NCI-H82 treated with DMSO at 0.1 percent for 48 hours (cell line): ENCODE measurements at regions not wholly inside any gene's neighbourhood (a gene's known extent, or its start where the extent isn't known, plus 50 kb on each side); places are given as distances from the start of the nearest gene placed in this dataset.

Experiments
- DNase-seq: peaks from one replicate; lab custom pipeline; 2025; ENCODE audit not compliant: unreplicated experiment; lab: John Stamatoyannopoulos, UW

DNA sequence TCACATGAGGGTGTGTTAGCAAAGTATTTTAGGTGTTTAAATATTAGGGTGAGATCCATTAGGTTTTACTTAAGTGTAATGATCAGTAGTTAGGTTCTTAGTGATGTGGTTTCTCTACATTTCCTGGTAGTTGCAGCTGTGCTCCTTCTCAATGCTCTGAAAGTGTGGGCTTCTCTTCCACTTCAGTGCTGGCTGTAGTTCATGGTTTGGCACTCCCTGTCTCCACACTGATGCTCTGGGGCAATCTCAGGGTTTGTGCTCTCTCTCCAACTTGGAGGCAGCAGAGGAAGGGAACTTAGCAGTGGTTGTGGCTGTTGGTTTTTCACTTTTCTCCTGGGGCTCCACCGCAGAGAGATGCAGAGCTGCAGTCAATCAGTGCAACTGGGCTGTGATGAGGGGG is 507.5 kb downstream of the TMEM232 start:
- DNase-seq = no peak

DNA sequence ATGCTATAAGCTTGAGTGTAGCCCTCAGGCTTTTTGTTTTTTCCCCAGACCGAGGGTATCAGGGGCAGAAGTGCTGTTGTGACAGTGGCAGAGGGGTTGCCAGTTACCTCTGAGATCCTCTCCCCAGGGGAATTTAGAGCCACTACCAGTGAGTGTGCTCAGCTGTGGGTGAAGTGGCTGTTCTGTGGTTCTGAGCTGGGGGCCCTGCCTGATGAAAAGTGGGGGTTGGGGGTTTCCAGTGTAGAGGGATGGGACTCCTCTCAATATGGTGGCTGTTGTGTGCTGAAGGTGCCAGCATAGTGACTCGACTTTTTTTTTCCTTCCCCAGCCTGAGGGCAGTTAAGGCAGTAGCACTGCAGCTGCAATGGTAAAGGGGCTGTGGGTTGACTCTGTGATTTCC is 506.7 kb downstream of the TMEM232 start:
- DNase-seq = no peak

DNA sequence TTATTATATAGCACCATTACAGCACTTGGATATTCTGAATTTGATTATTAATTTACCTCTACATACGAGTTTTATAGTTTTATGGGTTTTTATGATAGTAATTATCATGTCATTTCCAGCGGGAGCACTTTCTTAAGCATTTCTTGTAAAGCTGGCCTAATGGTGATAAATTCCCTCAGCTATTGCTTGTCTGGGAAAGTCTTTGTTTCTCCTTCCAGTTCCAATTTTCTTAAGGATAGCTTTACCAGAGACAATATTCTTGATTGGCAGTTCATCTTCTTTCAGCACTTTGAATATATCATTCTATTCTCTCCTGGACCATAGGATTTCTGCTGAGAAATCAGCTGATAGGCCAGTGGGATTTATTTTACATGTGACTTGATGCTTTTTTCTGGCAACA is 505.4 kb downstream of the TMEM232 start:
- DNase-seq = no peak

DNA sequence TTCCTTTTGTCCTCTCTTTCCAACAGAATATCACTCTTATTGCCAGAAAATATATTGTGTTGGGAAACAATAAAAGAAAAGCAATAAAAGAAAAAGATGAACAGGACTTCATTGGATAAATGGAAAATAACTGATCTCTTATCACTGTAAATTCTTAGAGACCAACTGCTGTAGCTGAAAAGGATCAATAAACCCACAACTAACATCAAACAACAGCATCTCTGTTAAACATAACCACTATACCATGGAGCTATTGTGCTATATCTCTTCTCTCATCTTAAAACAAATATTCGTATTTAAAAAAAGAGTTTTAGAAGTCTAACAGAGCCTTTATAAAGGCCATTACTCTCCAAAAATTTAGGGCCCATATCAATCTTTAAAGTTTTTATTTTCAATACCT is 502.4 kb downstream of the TMEM232 start:
- no peak for DNase-seq

DNA sequence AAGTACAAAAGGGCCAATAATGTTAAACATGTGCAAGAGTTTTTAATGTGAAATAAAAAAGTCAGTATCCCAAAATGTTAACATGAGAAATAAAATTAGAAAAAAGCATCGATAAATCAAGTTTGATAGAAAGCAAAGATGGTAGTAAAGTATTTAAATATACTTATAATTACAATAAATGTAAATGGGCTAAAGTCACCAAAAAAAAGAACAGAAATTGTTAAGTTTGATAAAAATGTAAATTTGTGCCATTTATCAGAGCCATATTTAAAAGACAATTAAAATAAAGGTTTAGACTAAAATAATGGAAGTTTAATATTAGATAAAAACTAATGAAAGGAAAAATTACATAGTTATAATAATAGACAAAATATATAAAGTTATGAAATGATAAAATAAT is 500.5 kb downstream of the TMEM232 start:
- DNase-seq = no peak

DNA sequence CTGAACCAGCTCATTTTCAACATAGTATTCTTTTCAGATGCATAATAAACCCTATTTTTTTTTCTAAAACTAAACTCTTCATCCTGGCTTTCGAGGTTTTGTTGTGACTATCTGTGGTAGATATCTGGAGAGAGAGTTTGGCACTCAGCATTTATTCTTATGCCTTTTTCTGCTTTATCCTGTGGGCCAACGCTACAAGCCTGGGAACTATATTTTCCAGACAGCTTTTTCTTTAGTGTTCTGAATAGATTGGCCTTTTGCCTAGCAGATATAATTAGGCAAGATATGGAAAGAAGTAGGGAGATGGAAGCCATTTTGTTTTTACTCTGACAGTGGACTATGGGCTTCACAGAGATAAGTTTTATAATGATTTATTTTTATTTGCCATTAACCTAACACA is 486.7 kb downstream of the TMEM232 start:
- DNase-seq = no peak

DNA sequence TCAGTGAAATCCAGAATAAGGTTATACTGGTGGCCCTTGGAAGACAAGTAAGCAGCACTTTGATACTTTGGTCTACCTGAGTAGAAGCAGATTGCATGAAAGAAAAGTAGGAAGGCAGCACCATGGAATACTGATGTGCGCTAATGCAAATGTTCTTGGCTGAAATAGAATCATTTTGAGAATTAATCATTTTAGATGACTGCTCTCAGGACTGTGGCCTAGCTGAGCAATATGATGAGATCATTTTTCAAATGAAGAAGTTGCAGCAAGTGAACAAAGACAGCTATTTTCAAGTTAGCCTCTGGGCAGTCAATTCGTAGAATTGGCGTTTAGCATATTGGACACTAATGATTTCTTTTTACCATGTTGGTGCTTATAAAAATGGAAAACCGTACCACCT is 483.5 kb downstream of the TMEM232 start:
- DNase-seq = no peak

DNA sequence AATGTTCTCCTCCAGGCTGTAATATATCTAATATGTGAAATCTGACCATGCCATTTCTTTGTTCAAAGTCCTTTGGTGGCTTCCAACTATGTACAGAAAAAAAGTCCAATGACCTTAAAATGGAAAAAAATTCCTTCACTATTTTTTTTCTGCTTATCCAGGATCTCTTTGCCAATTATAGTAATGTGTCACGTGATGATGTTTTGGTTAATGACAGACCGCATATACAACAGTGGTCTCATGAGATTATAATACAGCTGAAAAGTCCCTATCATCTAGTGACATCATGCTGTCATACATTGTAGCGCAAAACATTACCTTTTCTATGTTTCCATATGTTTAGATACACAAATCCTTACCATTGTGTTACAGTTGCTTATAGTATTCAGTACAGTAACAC is 477.6 kb downstream of the TMEM232 start:
- no peak for DNase-seq

DNA sequence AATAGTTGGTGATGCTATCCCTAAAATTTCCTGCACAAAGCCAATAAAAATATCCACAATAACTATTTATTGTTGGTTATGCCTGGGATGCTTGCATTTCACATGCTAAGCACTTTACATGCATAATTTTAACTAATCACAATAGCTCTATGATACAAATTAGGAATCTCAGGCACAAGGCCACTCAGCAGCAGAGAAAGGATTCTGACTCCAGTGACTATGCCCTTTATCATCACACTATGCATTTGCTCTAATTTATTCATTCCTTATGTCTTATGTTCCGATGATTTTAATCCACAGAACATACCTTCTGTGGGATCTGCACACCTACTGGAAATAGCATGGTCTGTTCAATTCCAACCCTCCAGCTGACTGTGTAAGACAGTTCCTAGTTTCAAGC is 476.1 kb downstream of the TMEM232 start:
- no peak for DNase-seq

DNA sequence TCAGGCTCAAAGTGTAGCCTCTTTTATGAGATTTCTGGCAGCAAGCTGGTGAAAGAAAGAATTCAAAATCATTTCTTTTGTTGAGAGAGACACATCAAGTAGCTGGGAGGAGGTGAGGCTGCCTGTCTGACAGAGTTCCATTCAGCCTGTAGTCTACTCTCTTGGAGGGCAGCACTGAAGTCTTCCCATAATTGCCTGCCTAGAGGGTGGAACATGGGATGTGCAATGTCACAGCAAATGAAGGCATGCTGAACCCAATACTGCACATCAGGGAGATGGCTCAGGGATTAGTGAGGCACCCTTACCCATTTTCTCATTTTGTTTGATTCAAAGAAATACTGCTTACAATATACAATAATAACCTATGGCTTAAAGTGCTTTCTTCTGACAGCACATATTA is 475.7 kb downstream of the TMEM232 start:
- DNase-seq = no peak

DNA sequence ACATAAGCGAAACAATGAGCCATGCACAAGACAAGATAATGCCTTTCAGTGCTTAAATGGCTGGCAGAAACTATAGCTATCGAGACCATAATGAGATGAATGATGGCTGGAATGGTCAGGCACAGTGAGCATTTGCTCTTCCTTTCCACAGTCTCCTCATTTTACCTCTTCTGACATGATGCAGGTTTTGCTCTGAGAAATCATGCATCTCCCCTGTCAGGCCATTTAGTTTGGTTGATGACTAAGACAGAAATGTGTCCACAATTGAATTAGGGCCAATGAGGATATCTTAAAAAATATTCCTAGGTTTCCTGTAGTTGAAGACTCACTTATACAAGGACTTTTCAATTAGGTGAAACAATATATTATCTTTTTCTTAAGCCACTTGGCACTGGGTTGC is 475.1 kb downstream of the TMEM232 start:
- DNase-seq = no peak

DNA sequence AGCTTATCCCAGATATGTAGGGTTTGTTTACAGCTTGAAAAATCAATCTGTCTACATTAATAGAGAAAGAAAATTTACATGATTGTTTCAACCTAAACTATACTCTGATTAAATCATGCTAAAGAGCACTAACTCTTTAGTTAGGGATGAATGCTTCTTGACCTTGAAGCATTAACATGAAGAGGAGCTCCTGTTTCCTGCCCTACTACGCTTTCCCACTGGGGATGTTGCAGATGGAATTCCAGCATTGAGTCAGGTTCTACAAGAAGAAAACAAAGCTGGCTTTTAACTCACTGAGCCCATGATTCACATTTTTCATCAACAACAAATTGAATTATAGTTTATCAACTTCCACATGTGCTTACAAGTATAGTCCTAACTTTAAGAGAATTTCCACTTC is 471.3 kb downstream of the TMEM232 start:
- no peak for DNase-seq

DNA sequence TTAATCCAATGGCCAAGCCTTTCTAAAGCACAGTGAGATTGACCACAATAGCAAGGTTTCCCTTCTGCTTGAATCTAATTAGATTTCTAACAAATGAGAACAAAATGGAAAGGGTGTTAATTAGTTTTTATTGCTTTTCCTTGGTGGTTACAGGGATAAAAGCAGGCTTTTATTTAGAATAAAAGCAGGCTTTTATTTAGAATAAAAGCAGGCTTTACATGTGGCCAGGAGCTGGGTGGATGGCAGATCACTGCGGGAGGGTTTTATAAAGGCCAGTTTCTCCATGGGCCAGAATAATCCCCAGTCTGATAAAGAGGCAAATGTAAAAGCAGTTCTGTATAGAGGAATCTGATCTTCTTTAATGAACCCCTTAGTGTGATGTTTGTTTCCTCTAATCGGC is 470.2 kb downstream of the TMEM232 start:
- DNase-seq = no peak

DNA sequence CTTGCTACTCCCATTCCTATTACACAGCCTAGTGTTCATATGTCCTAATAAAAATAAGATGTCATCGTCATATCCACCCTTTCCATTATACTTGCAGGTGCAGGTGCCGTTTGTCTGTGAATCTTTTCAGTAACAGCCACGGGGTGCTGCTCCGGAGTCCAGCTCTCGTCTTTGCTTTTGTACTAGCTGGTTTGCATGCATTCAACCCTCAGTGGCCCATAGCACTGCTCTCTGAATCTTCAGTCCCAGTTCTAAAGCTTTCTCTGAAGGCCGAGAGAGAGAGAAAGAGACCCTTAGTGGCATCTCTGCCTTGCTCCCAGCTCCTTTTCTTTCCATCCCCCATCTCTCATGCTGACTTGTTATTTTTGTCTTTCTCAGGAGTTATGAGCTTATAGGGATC is 468.5 kb downstream of the TMEM232 start:
- DNase-seq = no peak

DNA sequence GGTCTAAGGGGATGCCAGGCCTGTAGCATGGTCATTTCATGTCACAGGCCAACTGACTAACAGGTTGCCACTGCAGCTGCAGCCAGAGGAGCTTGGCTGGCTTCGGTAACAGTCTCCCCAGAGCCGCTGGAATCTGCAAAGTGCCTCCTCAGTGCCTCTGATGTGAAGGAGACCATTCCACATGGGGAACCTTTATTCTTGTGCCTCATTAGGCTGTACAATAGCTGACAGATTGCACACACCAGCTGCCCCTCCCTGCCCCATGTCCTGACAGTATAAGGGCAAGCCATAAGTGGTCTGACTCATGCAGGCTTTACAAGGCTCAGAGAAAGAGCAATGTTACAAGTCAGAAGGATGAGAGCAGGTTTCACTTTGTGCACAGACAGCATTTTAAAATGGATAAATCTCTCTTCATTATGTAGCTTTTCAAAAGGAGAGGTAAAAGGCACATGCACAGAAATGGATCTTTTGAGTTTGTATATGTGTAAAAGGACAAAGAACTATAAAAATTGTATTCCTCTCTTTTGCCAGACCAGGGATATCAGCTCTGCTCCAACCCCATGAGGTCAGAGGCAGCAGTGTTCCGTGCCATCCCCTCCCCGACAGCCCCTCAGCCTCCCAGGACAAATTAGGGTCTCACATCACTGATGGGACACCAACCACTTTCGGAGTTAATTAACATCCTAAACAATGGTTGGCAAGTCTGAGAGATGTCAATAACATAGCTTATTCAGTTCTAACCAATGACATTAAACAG is 467.8 kb downstream of the TMEM232 start:
- no peak for DNase-seq

DNA sequence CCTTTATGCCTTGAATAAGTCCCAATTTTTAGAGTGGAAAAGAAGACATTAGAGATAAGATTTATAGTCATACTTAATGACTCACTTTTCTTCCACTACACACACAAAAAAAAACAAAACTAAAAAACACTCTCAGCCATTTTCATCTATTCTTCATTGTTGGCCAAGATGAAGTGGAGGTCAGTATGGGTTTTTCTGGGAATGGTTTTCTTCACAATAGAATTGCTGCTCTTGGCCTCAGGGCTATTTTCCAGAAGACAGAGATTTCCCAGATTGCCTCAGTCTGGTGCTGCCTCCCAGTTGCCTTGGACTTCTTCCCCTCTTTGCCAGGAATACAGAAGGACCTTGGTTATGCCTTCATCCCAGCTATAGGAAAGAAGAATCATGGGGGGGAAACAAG is 463.7 kb downstream of the TMEM232 start:
- no peak for DNase-seq

DNA sequence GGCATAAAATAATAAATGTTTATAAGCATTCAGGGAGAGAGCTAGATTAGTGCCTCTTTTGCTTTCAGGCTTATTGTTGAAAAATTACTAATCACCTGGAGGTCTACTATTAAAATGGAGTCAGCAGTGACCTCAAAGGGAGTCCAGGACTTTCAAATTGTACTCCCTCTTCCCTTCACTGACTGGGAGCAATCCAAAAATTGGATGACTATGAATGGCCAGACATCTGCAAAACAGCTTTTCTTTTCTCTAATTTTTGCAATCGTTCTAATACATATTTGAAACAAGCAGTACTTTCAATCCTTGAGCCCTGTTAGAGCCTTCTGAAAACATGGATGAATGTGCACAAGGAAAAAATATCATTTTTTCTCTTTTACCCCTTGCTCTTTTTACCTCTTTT is 461.8 kb downstream of the TMEM232 start:
- no peak for DNase-seq

DNA sequence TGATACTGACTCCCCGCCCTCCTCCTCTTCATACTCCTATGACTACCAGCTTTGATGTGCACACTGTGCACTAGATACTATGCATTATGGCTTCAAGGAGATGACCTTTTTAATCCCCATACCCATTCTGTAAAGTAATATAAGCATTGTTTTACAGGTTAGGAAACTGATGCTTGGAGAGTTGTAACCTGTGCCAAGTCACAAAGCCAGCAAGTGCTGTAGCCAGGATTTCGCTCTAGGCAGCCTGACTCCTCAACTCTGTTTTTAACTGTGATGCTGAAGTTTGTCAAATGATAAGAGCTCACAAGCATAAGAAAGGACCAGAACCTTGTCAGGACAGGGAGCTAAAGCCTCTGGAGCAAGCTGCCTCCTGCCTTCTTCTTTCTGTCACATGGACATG is 461.3 kb downstream of the TMEM232 start:
- DNase-seq = no peak

DNA sequence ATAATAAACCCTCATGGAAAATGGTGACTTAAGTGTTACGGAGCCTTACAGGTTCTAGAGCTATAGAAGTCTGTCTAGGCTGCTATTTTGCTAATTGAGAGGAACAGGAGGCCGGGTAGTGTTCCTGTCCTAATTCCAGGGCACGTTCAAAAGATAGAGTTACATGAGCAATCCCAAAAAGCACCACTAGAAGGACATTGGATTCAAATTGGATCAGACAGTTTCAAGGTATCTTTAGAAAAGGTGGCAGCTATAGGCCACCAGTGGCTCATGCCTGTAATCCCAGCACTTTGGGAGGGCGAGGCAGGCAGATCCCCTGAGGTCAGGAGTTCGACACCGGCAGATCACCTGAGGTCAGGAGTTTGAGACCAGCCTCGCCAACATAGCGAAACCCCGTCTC is 458.8 kb downstream of the TMEM232 start:
- DNase-seq = no peak

DNA sequence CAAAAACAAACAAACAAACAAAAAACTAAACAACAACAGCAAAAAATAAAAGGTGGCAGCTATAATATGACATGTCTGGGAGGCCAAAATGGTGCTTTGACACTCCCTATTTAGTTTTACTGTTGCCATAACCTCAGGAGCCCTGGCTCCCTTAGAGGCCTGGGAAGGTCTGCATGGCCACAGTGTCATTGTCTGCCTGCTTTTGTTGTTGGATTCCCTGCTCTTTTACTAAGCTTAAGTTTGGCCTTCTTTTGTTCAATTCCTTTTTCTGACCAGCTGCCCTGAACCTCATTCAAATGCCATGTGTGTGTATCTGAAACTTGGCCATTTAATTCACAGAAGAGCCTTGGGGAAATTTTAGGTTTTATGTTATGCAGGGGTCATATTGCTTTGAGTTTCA is 458.2 kb downstream of the TMEM232 start:
- DNase-seq = no peak

DNA sequence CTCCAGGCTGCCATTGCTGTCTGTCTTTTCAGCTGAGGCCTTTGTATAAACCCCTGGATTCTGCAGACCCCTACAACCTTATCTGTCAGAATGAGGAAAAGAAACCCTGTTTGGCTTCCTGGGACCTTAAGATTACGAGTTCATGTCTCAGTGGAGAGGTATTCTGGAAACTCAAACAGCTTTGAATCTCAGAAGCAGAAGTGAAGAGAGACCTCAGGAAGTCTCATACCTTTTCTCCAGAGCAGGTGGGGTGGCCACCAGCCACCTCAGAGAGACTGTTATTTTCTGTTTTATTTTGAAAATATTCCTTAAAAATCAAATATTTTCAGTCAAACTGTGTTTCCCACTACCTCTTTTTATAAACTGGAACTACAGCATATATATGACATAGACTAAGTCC is 457.5 kb downstream of the TMEM232 start:
- DNase-seq = no peak

DNA sequence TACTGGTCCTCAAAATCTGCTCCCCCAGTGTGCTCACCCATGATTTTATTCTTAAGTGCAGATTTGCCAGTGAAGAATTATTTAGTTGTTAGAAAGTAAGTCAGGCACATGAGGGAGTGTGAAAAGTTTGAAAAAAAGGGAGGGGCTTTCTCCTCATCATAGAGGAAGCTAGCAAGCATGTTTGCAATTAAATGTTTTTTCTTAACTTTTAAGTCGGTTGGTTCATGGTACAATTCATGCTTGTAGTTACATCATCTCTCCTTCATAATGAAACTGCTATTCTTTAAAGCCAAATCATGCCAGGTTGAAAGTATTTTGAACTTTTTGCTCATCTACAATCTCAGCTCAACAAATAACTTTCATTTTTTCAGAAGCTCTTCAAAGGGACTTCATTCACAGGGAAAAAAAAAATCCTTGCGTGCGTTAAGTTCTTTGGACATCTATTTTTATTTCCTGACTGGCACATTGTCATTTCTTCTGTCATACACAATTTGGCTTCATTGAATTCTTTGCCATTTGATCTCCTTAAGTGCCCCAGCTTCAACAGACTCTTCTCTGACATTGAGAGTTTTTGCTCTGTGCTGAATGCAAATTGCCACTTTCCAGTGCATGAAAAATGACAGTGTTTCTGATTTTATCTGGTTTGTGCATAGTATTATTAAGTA is 456.9 kb downstream of the TMEM232 start:
- DNase-seq = no peak

DNA sequence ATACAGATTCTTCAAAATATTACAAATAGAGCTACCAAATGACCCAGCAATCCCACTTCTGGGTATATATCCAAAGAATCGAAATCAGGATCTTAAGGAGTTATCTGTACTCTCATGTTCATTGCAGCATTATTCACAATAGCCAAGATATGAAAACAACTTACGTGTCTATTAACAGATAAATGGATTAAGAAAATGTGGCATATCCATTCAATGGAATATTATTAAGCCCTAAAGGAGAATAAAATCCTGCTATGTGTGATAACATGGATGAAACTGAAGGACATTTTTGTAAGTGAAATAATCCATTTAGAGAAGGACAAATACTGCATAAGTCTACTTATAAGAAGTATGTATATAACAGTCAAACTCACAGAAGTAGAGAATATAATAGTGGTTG is 450.6 kb downstream of the TMEM232 start:
- DNase-seq = no peak
